ENCODE measurements at regions not wholly inside any gene's neighbourhood (a gene's known extent, or its start where the extent isn't known, plus 50 kb on each side); places are given as distances from the start of the nearest gene placed in this dataset.
"Not testable (repeated sequence)": the region's sequence is repeated elsewhere in the genome, so short reads cannot be mapped to it uniquely, and the experiment has no call there.

- not testable (repeated sequence) for DNase-seq
These were observed 108.9 kb downstream of the SRGAP2 start for GRCh38 chr1:206312274-206312665.

GRCh38 chr1:206314951-206315636 is 111.8 kb downstream of the SRGAP2 start:
- DNase-seq = not testable (repeated sequence)

- DNase-seq = not testable (repeated sequence)
These were observed 113.6 kb downstream of the SRGAP2 start for GRCh38 chr1:206316901-206317300.

GRCh38 chr1:206317878-206318514 is 114.7 kb downstream of the SRGAP2 start:
- DNase-seq = not testable (repeated sequence)

- not testable (repeated sequence) for DNase-seq
These were observed 116.9 kb downstream of the SRGAP2 start for GRCh38 chr1:206320227-206320626.

- not testable (repeated sequence) for DNase-seq
These were observed 123.0 kb downstream of the SRGAP2 start for GRCh38 chr1:206326159-206326939.

GRCh38 chr1:206331597-206331996 is 128.3 kb downstream of the SRGAP2 start:
- DNase-seq = not testable (repeated sequence)

GRCh38 chr1:206333316-206333715 is 130.0 kb downstream of the SRGAP2 start:
- DNase-seq = not testable (repeated sequence)

GRCh38 chr1:206333897-206334296 is 130.6 kb downstream of the SRGAP2 start:
- not testable (repeated sequence) for DNase-seq

- DNase-seq = not testable (repeated sequence)
These were observed 131.1 kb downstream of the SRGAP2 start for GRCh38 chr1:206334481-206334880.

- not testable (repeated sequence) for DNase-seq
These were observed 131.8 kb downstream of the SRGAP2 start for GRCh38 chr1:206335162-206335561.

- not testable (repeated sequence) for DNase-seq
These were observed 132.8 kb downstream of the SRGAP2 start for GRCh38 chr1:206335875-206336846.

- not testable (repeated sequence) for DNase-seq
These were observed 133.3 kb upstream of the IKBKE start for GRCh38 chr1:206337024-206337423.

- not testable (repeated sequence) for DNase-seq
These were observed 119.6 kb upstream of the IKBKE start for GRCh38 chr1:206350493-206351275.

- DNase-seq = not testable (repeated sequence)
These were observed 118.8 kb upstream of the IKBKE start for GRCh38 chr1:206351276-206352052.

- DNase-seq = not testable (repeated sequence)
These were observed 114.0 kb upstream of the IKBKE start for GRCh38 chr1:206356310-206356709.

- DNase-seq = not testable (repeated sequence)
These were observed 112.3 kb upstream of the IKBKE start for GRCh38 chr1:206357962-206358361.

- DNase-seq = not testable (repeated sequence)
These were observed 111.5 kb upstream of the IKBKE start for GRCh38 chr1:206358771-206359170.

GRCh38 chr1:206359377-206359776 is 110.9 kb upstream of the IKBKE start:
- DNase-seq = not testable (repeated sequence)

GRCh38 chr1:206361978-206362543 is 108.2 kb upstream of the IKBKE start:
- not testable (repeated sequence) for DNase-seq

All from C1 segment of cervical spinal cord (tissue), 14 donors.